NCI-H1417 (cell line): ENCODE measurements at regions not wholly inside any gene's neighbourhood (a gene's known extent, or its start where the extent isn't known, plus 50 kb on each side); places are given as distances from the start of the nearest gene placed in this dataset.
A peak's percentile ranks its signal among the peaks of the same experiment; 100 is the strongest.

Source experiments
- DNase-seq, 3 experiments: peaks; one replicate each; lab custom pipeline; 2025; lab: John Stamatoyannopoulos, UW

- no peak for DNase-seq
Observed at GRCh38 chr5:12358371-12359090, 454.3 kb upstream of the CTNND2 start.

- DNase-seq: no peak
Observed at GRCh38 chr5:12357626-12358025, 453.4 kb upstream of the CTNND2 start.

- DNase-seq: no peak
Observed at GRCh38 chr5:12354686-12355085, 450.4 kb upstream of the CTNND2 start.

GRCh38 chr5:12343558-12343957, 439.3 kb upstream of the CTNND2 start:
- no peak for DNase-seq

GRCh38 chr5:12335938-12336337, 431.7 kb upstream of the CTNND2 start:
- DNase-seq: no peak

- DNase-seq: no peak
Observed at GRCh38 chr5:12332480-12332879, 428.2 kb upstream of the CTNND2 start.

- no peak for DNase-seq
Observed at GRCh38 chr5:12330993-12331588, 426.8 kb upstream of the CTNND2 start.

- DNase-seq: peak in 1 of 3 experiments; percentile 21
Observed at GRCh38 chr5:12330381-12330780, 426.1 kb upstream of the CTNND2 start.

- peak in 2 of 3 experiments; percentile 11 to 41 for DNase-seq
Observed at GRCh38 chr5:12323637-12324229, 419.5 kb upstream of the CTNND2 start.

- DNase-seq: no peak
Observed at GRCh38 chr5:12322042-12322441, 417.8 kb upstream of the CTNND2 start.

- no peak for DNase-seq
Observed at GRCh38 chr5:12320331-12320730, 416.1 kb upstream of the CTNND2 start.

GRCh38 chr5:12316812-12317211, 412.6 kb upstream of the CTNND2 start:
- no peak for DNase-seq

GRCh38 chr5:12315461-12315860, 411.2 kb upstream of the CTNND2 start:
- no peak for DNase-seq

- no peak for DNase-seq
Observed at GRCh38 chr5:12313602-12314001, 409.4 kb upstream of the CTNND2 start.

GRCh38 chr5:12312343-12312742, 408.1 kb upstream of the CTNND2 start:
- DNase-seq: no peak

GRCh38 chr5:12294151-12294550, 389.9 kb upstream of the CTNND2 start:
- no peak for DNase-seq

- peak in 2 of 3 experiments; percentile 4 to 52 for DNase-seq
Observed at GRCh38 chr5:12292610-12293204, 388.5 kb upstream of the CTNND2 start.

GRCh38 chr5:12284604-12285003, 380.4 kb upstream of the CTNND2 start:
- no peak for DNase-seq

- DNase-seq: no peak
Observed at GRCh38 chr5:12277504-12278192, 373.4 kb upstream of the CTNND2 start.

GRCh38 chr5:12274236-12274635, 370.0 kb upstream of the CTNND2 start:
- DNase-seq: no peak

- peak in 1 of 3 experiments; percentile 17 for DNase-seq
Observed at GRCh38 chr5:12272389-12272788, 368.1 kb upstream of the CTNND2 start.

GRCh38 chr5:12270914-12271313, 366.7 kb upstream of the CTNND2 start:
- DNase-seq: no peak
